ENCODE measurements at regions not wholly inside any gene's neighbourhood (a gene's known extent, or its start where the extent isn't known, plus 50 kb on each side); places are given as distances from the start of the nearest gene placed in this dataset.
"Not testable (repeated sequence)": the region's sequence is repeated elsewhere in the genome, so short reads cannot be mapped to it uniquely, and the experiment has no call there.

DNA sequence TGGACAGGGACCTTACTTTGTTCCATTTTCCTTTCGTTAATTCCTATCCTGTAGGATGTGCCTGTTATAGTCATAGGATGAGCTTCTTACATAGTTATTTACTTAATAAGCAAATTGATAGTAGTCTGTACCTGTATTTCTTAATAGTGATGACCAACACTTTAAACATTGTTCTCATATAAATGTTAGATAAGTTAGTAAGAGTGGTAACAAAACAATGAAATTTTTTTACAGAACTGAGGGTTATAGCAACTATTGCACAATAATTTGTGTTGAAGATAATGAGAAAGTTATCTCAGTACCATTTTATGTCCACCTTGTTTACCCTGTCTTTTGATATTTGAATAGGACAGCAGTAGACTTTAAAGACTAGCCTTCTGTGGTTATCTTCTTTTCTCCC lies 162.9 kb upstream of the ELL2 start:
- no peak for DNase-seq

DNA sequence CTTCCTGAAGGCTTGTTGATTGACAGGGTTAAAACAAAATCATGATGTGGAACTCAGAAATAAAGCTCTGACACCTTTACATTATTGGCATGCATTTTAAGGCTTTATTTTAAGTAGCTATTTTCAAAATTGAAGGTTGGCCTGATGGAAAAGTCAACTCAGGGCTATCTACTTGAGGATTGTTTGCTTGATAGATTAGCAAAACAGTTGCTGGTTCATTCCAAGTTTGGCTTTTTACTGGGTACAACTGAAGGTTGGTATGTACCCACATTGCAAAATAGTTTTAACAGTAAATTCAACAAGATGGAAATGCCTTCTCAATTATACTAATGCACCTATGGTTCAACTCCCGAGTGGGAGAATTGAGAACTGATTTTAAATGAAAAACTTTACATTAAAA lies 161.8 kb upstream of the ELL2 start:
- DNase-seq, result no peak

DNA sequence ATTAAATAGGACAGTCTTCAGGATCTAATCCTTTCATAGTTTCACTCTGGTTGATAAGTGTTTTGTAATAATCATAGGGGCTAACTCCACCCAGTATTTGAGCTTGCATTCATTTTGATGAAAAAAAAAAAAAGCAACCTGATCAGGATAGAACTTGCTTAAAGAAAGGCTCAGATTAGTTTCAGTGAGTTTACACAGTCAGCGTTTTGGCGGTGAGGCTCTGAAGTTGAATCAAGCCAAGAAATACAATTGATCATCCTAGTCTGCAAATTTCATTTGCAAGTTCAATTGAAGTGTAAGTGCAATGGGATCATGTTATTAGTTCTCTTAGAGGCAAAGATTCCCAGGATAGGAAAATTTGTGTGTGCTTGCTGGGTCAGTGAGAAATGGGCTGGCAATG lies 159.7 kb upstream of the ELL2 start:
- no peak for DNase-seq

DNA sequence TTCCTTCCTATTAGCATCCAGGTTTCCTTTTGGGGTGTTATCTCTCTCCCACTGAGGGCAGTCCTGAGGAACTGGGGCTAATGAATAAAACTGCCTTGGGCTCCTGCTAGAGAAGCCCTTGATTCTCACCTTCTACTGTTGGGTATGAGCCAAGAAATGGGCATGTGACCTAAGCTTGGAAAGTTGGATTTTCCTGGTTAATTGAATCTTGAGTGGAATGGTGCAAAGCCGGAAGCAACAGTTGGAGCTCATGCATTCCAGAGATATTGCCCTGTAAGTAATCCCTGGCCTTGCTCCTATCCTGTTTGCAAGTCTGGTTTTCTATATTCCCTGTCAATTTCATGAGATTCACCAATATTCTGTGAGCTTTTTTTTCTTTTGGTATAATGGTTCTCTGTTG lies 158.5 kb upstream of the ELL2 start:
- DNase-seq, result no peak

DNA sequence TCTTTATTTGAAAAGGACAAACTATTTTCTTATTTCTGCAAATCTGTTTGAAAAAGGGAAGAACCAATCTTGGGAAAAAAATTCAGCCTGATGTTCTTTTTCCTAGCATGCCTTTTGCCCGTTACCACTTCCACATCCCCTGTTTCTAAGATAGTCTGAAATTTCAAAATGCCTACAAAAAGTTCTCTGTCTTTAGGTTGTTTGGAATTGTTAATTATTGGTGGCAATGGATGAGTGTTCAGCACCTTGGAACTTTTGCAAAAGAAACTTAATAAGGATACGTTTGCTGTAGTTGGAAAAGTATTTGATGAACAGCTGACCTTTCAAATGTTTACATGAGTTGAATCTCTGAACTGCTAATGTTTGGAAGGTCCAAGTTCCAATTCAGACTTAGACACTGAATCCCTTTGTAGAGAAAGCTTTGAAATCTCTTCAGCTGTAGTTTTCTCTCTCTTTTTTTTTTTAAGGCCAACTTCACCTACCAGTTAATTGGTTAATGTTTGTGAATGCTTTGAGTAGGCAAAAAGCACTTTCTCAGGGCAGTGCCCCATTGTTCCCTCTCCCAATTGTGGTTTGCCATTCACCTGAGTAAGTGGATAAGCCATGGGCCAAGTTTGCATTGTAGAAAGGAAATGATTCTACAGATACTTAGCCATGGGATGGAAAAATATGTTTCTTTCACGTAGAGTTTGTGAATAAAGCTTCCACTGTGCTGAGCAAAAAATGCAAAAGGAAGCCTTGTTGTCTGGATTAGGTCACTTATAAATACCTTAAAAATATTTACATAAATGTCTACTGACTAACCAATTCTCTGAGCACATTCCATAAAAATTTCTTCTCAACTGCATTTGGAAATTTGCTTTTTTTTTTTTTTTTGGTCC lies 156.4 kb upstream of the ELL2 start:
- no peak for DNase-seq

DNA sequence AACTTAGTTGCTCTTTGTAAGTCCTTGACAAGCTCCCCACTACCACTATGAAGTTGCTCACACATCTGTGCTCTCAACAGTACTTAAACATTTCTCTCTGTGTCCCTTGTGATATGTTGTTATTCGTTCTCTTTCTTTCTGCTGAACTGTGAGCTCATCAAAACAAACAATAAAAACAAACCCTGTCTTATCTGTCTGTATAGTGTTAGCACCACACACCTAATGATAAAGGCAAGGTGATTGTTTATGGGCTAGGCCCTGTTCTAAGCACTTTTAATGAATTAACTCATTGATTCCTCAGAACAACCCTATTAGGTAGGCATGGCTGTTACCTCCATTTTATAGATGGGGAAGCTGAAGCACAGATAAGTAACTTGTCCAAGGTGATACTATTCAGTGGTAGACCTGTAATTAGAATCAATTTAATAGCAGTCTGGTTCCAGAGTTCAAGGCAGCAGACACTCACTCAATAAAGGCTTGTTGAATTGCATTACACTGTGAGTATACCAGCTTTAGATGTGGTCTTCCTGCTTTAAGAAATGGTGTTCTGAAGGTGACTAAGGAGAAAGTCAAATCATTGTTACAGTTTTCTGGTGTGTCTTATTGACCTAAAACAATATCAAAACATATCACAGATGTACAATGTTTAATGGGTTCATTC lies 153.6 kb upstream of the ELL2 start:
- no peak for DNase-seq

DNA sequence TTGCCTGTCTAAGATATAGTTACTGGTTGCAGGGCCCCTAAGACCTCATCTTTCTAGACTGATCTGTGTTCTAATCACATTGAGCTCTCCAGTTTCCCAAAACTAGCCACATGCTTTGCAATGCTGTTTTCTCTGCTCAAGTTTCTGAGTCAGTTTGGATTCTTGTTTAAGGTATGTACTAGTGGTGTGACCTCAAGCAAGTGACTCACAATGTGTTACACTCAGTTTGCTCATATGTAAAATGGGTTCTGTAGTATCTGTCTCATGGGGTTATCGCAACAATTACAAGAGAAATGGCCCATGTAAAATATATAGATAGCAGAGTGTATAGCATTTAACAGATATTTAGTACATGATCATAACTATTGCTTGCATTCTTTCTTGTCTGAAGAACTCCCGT lies 153.1 kb upstream of the ELL2 start:
- no peak for DNase-seq

DNA sequence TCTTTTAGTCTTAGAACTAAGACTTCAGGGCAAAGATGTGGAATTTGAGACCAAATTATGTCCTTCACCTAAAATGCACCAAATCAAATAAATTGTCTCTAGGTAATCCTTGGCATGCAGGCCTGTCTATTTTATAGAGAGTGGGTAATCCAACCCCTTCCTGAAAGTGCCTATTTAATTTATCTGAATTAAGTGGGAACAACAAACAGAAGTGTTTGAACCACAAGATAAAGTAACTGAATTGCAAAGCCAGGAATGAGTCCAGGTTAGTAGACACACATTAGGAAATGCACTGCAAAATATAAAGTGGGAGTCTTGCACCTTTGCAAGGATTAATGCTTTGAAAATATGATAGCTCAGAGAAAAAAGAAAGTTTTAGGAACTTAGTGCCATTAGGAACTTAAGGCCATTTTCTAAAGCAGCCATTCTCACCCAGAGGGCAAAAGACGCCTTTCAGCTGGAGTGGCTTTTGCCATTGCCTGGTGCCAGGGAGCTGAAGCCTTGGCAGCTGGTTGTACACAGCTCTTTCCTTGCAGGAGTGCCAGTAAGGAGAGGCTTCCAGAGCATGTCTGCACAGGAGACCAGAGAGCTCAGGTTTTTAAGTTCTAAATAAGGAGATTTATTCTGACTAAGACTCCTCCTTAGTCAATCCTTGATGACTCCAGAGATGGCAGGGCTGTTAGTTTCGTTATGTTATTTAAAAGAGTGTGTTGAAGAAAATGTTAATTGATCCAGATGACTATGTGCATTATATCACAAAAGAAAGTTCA lies 151.7 kb upstream of the ELL2 start:
- no peak for DNase-seq

DNA sequence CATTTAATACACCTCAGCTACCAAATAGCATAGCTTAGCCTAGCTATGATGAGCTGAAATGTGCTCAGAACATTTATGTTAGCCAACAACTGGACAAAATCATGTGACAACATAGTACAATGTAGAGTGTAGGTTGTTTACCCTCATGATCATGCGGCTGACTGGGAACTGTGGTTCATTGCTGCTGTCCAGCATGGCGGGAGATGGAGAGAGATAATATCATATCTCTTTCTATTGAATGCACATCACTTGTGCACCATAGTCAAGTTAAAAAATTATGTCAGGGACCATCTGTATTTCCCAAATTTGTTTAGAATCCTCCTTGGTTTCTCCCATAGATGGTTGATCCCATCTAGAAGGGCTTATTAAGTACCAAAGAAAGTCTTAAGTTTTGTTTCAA lies 151.1 kb upstream of the ELL2 start:
- no peak for DNase-seq

DNA sequence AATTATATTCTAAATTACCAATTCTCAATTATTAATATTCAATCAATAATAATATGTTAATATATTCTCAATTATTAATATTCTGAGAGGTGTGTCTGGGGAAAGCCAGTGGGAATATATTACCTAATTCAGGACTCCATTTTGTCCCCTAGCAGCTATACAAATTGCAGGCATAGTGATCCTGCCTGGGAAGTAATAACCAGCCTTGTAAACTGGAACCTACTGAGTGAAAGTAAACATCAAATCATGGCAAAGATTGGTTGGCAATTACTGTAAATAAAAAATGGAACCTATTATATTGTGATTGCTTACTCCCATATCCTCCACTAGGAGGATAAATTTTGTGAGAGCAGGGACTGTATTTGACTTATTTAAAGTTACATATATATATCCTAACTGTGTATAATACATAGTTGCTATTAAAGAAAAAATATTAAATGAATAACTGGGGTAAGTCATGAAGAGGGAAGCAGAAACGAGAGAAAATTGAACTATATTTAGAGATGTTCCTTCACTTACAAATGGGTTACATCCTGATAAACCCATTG lies 150.5 kb upstream of the ELL2 start:
- no peak for DNase-seq

DNA sequence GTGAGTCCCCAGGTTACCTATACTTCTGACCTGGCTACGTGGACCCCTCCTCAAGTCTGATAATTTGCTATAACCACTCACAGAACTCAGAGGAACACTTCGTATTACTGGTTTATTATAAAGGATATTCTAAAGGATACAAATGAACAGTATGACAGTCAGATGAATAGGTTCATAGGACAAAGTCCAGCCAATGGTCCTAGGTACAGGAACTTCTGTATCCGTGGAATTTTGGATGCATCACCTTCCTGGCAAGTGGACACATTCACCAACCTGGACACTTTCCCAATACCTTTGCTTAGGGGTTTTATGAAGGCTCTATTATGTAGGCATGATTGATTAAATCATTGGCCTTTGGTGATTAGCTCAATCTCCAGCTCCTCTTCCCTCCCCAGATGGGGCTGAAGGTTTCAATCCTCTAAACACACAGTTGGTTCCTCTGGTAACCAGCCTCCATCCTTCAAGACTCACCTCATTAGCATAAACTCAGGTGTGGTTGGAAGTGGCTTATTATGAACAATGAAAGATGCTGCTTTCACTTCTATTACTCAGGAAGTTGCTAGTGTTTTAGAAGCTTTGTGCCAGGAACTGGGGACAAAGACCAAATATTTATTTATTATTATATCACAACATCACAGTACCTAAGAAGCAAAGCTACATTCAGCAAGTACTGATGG lies 149.6 kb upstream of the ELL2 start:
- DNase-seq, result no peak

DNA sequence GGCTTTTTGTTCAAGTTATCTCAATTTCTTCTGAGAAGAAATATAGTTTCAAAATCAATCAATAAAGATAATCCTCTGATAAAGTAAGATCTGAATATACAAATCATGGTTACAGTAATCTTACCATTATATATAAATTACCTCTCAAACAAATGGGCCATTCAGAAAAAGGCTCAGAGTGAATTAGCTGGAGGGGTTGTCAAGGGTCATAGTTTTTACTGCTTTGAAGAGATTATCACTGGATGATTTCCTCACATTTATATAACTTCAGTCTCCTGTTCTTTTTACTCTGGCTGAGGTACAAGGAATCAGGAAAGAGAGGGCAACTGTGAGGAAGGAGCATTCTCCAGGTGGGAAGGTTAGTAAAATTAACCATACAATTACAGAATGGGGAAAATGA lies 148.6 kb upstream of the ELL2 start:
- no peak for DNase-seq

DNA sequence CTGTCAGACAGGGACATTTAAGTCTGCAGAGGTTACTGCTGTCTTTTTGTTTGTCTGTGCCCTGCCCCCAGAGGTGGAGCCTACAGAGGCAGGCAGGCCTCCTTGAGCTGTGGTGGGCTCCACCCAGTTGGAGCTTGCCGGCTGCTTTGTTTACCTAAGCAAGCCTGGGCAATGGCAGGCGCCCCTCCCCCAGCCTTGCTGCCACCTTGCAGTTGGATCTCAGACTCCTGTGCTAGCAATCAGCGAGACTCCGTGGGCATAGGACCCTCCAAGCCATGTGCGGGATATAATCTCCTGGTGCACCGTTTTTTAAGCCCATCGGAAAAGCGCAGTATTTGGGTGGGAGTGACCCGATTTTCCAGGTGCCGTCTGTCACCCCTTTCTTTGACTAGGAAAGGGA lies 147.0 kb upstream of the ELL2 start:
- not testable (repeated sequence) for DNase-seq

DNA sequence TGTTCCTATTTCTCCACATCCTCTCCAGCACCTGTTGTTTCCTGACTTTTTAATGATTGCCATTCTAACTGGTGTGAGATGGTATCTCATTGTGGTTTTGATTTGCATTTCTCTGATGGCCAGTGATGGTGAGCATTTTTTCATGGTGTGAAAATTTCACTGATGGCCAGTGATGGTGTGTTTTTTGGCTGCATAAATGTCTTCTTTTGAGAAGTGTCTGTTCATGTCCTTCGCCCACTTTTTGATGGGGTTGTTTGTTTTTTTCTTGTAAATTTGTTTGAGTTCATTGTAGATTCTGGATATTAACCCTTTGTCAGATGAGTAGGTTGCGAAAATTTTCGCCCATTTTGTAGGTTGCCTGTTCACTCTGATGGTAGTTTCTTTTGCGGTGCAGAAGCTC lies 142.2 kb upstream of the ELL2 start:
- not testable (repeated sequence) for DNase-seq

DNA sequence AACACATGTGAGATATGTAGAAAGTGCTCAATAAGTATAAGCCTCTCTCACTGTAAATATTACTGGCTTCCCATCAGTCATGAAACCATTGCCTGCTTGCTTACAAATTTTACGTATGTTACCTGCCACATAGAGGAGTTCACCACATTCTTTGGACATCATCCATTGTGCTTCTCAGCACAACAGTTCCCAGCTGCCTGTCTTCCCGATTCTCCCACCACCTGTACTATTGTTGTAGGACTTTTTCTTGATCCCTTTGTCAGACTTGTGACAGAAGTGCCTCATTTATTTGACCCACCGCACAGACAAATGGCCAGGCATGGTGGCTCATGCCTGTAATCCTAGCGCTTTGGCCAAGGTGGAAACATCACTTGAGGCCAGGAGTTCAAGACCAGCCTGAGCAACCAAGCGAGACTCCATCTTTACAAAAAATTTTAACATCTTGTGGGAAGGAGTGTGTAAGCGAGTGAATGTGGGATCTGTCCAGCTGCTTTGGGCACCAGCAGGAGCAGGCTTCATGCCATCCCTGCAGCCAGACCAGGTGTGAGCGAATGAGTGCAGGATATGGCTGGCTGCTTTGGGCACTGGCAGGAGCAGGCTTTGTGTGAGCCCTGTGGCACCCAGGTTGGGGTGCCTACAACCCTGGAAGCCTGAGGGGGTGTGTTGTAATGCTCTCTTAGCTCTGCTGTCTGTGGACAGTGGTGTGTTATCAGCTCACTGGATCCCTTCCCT lies 139.9 kb upstream of the ELL2 start:
- no peak for DNase-seq

DNA sequence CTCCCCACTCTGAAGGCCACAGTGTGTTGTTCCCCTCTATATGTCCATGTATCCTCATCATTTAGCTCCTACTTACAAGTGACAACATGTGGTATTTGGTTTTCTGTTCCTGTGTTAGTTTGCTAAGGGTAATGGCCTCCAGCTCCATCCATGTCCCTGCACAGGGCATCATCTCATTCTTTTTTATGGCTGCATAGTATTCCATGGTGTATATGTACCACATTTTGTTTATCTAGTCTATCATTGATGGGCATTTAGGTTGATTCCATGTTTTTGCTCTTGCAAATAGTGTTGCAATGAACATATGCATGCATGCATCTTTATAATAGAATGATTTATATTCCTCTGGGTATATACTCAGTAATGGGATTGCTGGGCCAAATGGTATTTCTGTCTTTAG lies 135.8 kb upstream of the ELL2 start:
- not testable (repeated sequence) for DNase-seq

DNA sequence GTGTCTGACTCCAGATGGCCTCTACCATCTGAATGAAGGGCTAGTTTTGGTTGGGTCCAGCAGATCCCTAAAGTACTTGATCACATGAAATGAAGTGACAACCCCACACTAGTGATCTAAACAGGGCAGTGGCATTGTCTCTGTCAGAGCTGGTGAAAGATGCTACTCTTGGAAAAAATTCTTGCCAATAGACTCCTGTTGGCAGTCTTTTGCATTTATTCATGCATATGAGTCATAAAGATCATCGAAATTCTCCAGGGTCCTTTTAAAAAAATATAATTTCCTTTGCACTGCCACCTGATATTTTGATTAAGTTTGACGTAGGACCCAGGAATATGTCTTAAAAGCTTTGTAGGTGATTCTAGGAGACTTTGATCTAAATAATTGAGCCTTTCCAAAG lies 135.1 kb upstream of the ELL2 start:
- DNase-seq, result no peak

DNA sequence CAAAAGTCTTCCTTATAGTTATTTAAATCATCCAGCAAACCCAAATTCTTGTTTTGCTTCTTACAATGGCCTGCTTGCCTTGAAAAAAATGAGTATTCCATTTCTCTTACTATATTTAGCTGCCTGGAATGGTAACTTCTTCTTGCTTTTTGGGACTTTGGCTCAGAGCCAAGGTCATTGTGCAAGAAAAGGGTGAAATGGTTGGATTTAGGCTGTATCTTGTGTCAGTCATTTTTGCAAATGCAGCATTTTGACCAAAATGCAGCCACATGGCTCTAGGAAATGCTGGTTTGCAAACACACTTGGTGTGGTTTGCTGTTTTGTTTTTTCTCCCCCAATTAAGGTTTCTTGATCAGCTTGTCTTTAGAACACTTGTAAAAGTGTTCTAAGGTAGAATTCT lies 133.3 kb upstream of the ELL2 start:
- DNase-seq, result no peak

DNA sequence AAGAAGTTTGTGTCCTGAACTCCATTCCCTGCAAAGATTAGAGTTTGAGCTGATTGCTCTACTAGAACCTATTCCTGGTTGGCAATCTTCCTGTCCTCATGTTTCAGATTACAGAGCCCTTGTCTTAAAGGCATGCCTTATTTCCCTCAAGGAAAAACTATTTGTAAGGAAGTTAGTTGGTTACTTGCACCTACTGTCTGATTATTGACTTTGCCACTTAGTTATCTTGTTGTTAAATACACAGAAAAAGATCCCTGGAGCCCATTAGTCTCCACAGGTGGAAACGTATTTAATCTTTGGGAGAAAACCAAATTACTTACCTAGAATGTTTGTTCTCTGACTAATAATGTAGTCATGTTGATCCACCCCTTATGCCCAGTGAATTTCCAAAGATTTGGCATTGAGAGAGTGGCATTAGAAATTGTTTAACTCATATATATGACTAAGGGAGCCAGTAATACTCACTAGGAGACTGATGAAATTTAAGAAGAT lies 132.3 kb upstream of the ELL2 start:
- no peak for DNase-seq

DNA sequence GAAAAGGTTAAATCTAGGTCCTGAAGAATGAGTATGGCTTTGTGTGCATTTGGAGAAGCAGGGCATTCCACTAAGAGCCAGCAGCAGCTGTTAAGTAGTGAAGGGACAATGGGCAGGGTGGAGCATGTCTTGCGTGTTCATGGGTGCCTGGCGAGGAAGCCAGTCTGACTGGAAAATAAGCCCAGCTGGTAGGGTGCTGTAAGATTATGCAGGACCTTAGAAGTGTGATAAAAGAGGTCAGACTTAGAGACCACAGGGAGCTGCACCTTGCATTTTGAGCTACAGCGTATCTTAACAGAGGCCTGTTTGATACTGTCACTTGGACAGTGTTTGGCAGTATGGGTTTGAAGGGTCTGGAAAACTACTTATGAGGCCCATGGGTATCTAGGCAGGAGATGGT lies 131.7 kb upstream of the ELL2 start:
- no peak for DNase-seq

DNA sequence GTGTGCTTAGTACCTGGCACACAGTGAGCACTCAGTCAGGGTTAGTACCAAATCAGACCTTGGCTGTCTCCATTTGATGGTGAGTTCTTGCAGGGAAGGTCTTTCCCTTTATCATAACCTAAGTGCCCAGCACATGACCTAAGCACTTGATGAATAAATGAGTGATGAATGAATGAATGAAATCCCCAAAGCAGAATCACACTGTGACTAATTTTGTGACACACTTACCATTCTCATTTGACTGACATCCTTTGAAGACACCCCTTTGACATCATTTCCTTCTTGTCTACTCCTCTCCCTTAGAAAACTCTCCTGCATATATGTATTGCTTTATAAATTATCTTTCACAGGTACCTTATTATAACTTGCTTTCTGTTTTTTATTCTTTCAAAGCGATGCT lies 130.2 kb upstream of the ELL2 start:
- no peak for DNase-seq

DNA sequence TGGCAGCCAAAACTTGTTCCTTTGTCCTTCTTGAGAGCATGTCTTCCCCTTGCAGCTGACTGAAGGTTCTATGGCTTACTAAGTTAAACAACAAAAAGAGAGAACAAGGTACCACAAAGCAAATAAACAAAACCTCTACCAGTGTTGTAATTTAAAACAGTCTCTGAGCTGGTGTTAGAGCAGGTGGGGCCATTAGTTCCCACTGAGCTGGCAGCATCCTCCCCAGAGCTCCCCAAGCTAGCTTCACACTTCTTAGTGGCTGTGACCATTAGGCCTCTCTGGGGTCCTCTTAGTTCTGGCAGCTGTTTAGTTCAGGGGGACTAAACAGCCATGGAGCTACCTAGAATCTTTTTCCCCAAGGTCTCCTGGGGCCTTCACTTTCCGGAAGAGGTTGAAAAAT lies 128.6 kb upstream of the ELL2 start:
- no peak for DNase-seq

All from SHP77 treated with DMSO at 0.1 percent for 48 hours (cell line).